Activated CD8-positive, alpha-beta T cell treated with anti-CD3 and anti-CD28 coated beads, Interleukin-2, amount 10 ng/mL, durations not matched to agents 7 days and 5 days (primary cell): ENCODE measurements at regions not wholly inside any gene's neighbourhood (a gene's known extent, or its start where the extent isn't known, plus 50 kb on each side); places are given as distances from the start of the nearest gene placed in this dataset.

Source experiments
- ATAC-seq: fragments of 150-1000 bp; cut with Tn5 transposase; one replicate; pipeline ENCODE4 v1.10.0; 2021; ENCODE audit warnings: moderate library complexity
- CTCF ChIA-PET: fragments of 350-600 bp; sonication (Branson Sonifier 250); formaldehyde crosslinking; loops from one replicate; lab custom pipeline; 2021; ENCODE audit warnings: antibody characterized with exemption; lab: Charles Lee
- POLR2A ChIA-PET: fragments of 350-600 bp; sonication (Branson Sonifier 250); formaldehyde crosslinking; loops from one replicate; lab custom pipeline; 2021; ENCODE audit warnings: antibody characterized with exemption; lab: Charles Lee
- DNase-seq: peaks from one replicate; pipeline ENCODE4 v3.0.0-alpha.2; 2020
- H3K27ac Mint-ChIP-seq: one replicate; pipeline ENCODE4 v1.8.0; 2021; ENCODE audit warnings: mild to moderate bottlenecking, mixed read lengths
- H3K27me3 Mint-ChIP-seq: one replicate; pipeline ENCODE4 v1.8.0; 2021; ENCODE audit warnings: low read depth, mixed read lengths
- H3K36me3 Mint-ChIP-seq: one replicate; pipeline ENCODE4 v1.8.0; 2021; ENCODE audit warnings: low read depth, mixed read lengths
- H3K4me1 Mint-ChIP-seq: one replicate; pipeline ENCODE4 v1.8.0; 2021; ENCODE audit warnings: low read depth, mixed read lengths
- H3K4me3 Mint-ChIP-seq: one replicate; pipeline ENCODE4 v1.8.0; 2021; ENCODE audit warnings: mild to moderate bottlenecking, mixed read lengths
- H3K9me3 Mint-ChIP-seq: one replicate; pipeline ENCODE4 v1.8.0; 2022; ENCODE audit warnings: mixed read lengths; ENCODE audit not compliant: insufficient read depth

GRCh38 chr7:26441611-26442277, 150.1 kb downstream of the SNX10 start:
- Mint-ChIP-seq H3K4me3 (no peak overlapping the region), H3K27ac (no peak overlapping the region), H3K36me3 (no peaks in the 10 kb centered on the region), H3K9me3 (no peaks in the 10 kb centered on the region), H3K4me1 (no peaks in the 10 kb centered on the region), H3K27me3 (peaks cover 16% of the 10 kb centered on the region)
- no peak for ATAC-seq
- ChIA-PET POLR2A (no interaction called here), CTCF (no interaction called here)
- no peak for DNase-seq

- Mint-ChIP-seq H3K9me3 (no peaks in the 10 kb centered on the region), H3K27ac (no peak overlapping the region), H3K4me1 (no peaks in the 10 kb centered on the region), H3K27me3 (peaks cover 12% of the 10 kb centered on the region), H3K36me3 (no peaks in the 10 kb centered on the region), H3K4me3 (no peak overlapping the region)
- DNase-seq (no peak), ATAC-seq (no peak)
- CTCF ChIA-PET: no interaction called here
- POLR2A ChIA-PET: no interaction called here
Observed at GRCh38 chr7:26443006-26443405, 151.3 kb downstream of the SNX10 start.

GRCh38 chr7:26443751-26444150, 152.1 kb downstream of the SNX10 start:
- ChIA-PET POLR2A (no interaction called here), CTCF (no interaction called here)
- Mint-ChIP-seq H3K27ac (no peak overlapping the region), H3K36me3 (no peaks in the 10 kb centered on the region), H3K4me1 (no peaks in the 10 kb centered on the region), H3K27me3 (peaks cover 13% of the 10 kb centered on the region), H3K4me3 (no peak overlapping the region), H3K9me3 (no peaks in the 10 kb centered on the region)
- ATAC-seq: no peak
- no peak for DNase-seq

- DNase-seq (no peak), ATAC-seq (no peak)
- ChIA-PET CTCF (no interaction called here), POLR2A (no interaction called here)
- Mint-ChIP-seq H3K27ac (no peak overlapping the region), H3K4me3 (no peak overlapping the region), H3K36me3 (no peaks in the 10 kb centered on the region), H3K27me3 (peaks cover 11% of the 10 kb centered on the region), H3K4me1 (no peaks in the 10 kb centered on the region), H3K9me3 (no peaks in the 10 kb centered on the region)
Observed at GRCh38 chr7:26444555-26444954, 152.9 kb downstream of the SNX10 start.

- DNase-seq: no peak
- ChIA-PET POLR2A (no interaction called here), CTCF (no interaction called here)
- no peak overlapping the region for H3K27ac Mint-ChIP-seq
- no peak for ATAC-seq
- H3K27me3 Mint-ChIP-seq: peaks cover 13% of the 10 kb centered on the region
- no peaks in the 10 kb centered on the region for H3K36me3 Mint-ChIP-seq
- H3K4me1 Mint-ChIP-seq: no peaks in the 10 kb centered on the region
- no peaks in the 10 kb centered on the region for H3K9me3 Mint-ChIP-seq
- no peak overlapping the region for H3K4me3 Mint-ChIP-seq
Observed at GRCh38 chr7:26447116-26447515, 155.5 kb downstream of the SNX10 start.

- ATAC-seq: no peak
- no peak overlapping the region for H3K4me3 Mint-ChIP-seq
- H3K4me1 Mint-ChIP-seq: no peaks in the 10 kb centered on the region
- CTCF ChIA-PET: no interaction called here
- POLR2A ChIA-PET: no interaction called here
- H3K36me3 Mint-ChIP-seq: no peaks in the 10 kb centered on the region
- H3K27ac Mint-ChIP-seq: no peak overlapping the region
- H3K27me3 Mint-ChIP-seq: peaks cover 13% of the 10 kb centered on the region
- no peaks in the 10 kb centered on the region for H3K9me3 Mint-ChIP-seq
- DNase-seq: no peak
Observed at GRCh38 chr7:26449175-26450165, 157.8 kb downstream of the SNX10 start.

GRCh38 chr7:26451997-26452396, 160.3 kb downstream of the SNX10 start:
- Mint-ChIP-seq H3K4me3 (no peak overlapping the region), H3K4me1 (no peaks in the 10 kb centered on the region), H3K27me3 (peaks cover 9% of the 10 kb centered on the region), H3K36me3 (no peaks in the 10 kb centered on the region), H3K27ac (no peak overlapping the region), H3K9me3 (no peaks in the 10 kb centered on the region)
- DNase-seq (no peak), ATAC-seq (no peak)
- ChIA-PET CTCF (no interaction called here), POLR2A (no interaction called here)

- POLR2A ChIA-PET: no interaction called here
- CTCF ChIA-PET: interaction anchor here (1.2 kb wide), 1 partner anchor 19 kb away, joined by 3 read pairs; no protein-coding TSS in a partner anchor
Observed at GRCh38 chr7:26454180-26454579, 162.5 kb downstream of the SNX10 start.

GRCh38 chr7:26457696-26458327, 166.2 kb downstream of the SNX10 start:
- Mint-ChIP-seq H3K27me3 (peaks cover 14% of the 10 kb centered on the region), H3K27ac (no peak overlapping the region), H3K4me3 (no peak overlapping the region), H3K36me3 (no peaks in the 10 kb centered on the region), H3K9me3 (no peaks in the 10 kb centered on the region), H3K4me1 (no peaks in the 10 kb centered on the region)
- no peak for DNase-seq
- ATAC-seq: no peak
- ChIA-PET POLR2A (no interaction called here), CTCF (no interaction called here)

More at GRCh38 chr7:26454180-26454579, 162.5 kb downstream of the SNX10 start:
- Mint-ChIP-seq H3K4me1 (no peaks in the 10 kb centered on the region), H3K36me3 (no peaks in the 10 kb centered on the region), H3K27ac (no peak overlapping the region), H3K4me3 (no peak overlapping the region), H3K9me3 (no peaks in the 10 kb centered on the region), H3K27me3 (peaks cover 8% of the 10 kb centered on the region)
- no peak for DNase-seq
- no peak for ATAC-seq

GRCh38 chr7:26458466-26459145, 166.9 kb downstream of the SNX10 start:
- POLR2A ChIA-PET: no interaction called here
- Mint-ChIP-seq H3K36me3 (no peaks in the 10 kb centered on the region), H3K4me1 (no peaks in the 10 kb centered on the region), H3K27ac (no peak overlapping the region), H3K9me3 (no peaks in the 10 kb centered on the region), H3K4me3 (no peak overlapping the region), H3K27me3 (peaks cover 14% of the 10 kb centered on the region)
- CTCF ChIA-PET: no interaction called here
- DNase-seq (no peak), ATAC-seq (no peak)

GRCh38 chr7:26459540-26460193, 168.0 kb downstream of the SNX10 start:
- no peaks in the 10 kb centered on the region for H3K9me3 Mint-ChIP-seq
- no peak overlapping the region for H3K4me3 Mint-ChIP-seq
- H3K4me1 Mint-ChIP-seq: no peaks in the 10 kb centered on the region
- H3K36me3 Mint-ChIP-seq: no peaks in the 10 kb centered on the region
- H3K27ac Mint-ChIP-seq: no peak overlapping the region
- H3K27me3 Mint-ChIP-seq: peaks cover 14% of the 10 kb centered on the region
- DNase-seq (no peak), ATAC-seq (no peak)
- ChIA-PET POLR2A (no interaction called here), CTCF (interaction anchor here (1.0 kb wide), 1 partner anchor 567 kb away, joined by 3 read pairs; no protein-coding TSS in a partner anchor)
